Neural progenitor cell (in vitro differentiated cells): ENCODE measurements at regions not wholly inside any gene's neighbourhood (a gene's known extent, or its start where the extent isn't known, plus 50 kb on each side); places are given as distances from the start of the nearest gene placed in this dataset.

Experiments used
- DNase-seq: peaks from one replicate; pipeline ENCODE4 v3.0.0-alpha.2; 2016; ENCODE audit warnings: low spot score
- H2AFZ ChIP-seq: fragments of 200-600 bp; sonication (generic); replicated peaks from 2 replicates; pipeline ENCODE4 v1.6.1; 2016; ENCODE audit warnings: antibody characterized with exemption
- H3F3A ChIP-seq: fragments of 200-600 bp; sonication (generic); 2 replicates; pipeline ENCODE4 v1.6.1; 2016; ENCODE audit warnings: antibody characterized with exemption, low read depth
- H3K27ac ChIP-seq: fragments of 200-600 bp; sonication (generic); 2 replicates; pipeline ENCODE4 v1.5.1; 2016; ENCODE audit warnings: mild to moderate bottlenecking
- H3K27me3 ChIP-seq: fragments of 200-600 bp; sonication (generic); 2 replicates; pipeline ENCODE4 v1.6.1; 2016; ENCODE audit warnings: mild to moderate bottlenecking, moderate library complexity
- H3K36me3 ChIP-seq: fragments of 200-600 bp; sonication (generic); 2 replicates; pipeline ENCODE4 v1.5.1; 2016
- H3K4me1 ChIP-seq: fragments of 200-600 bp; sonication (generic); 2 replicates; pipeline ENCODE4 v1.6.1; 2016; ENCODE audit warnings: mixed run types
- H3K4me2 ChIP-seq: fragments of 200-600 bp; sonication (generic); 2 replicates; pipeline ENCODE4 v1.6.1; 2016
- H3K4me3 ChIP-seq: fragments of 200-600 bp; sonication (generic); 2 replicates; pipeline ENCODE4 v1.5.1; 2016
- H3K79me2 ChIP-seq: fragments of 200-600 bp; sonication (generic); 2 replicates; pipeline ENCODE4 v1.6.1; 2016; ENCODE audit warnings: low read depth
- H3K9ac ChIP-seq: fragments of 200-600 bp; sonication (generic); 2 replicates; pipeline ENCODE4 v1.6.1; 2016
- H3K9me3 ChIP-seq: fragments of 200-600 bp; sonication (generic); 2 replicates; pipeline ENCODE4 v1.5.1; 2016; ENCODE audit warnings: low read depth
- H4K20me1 ChIP-seq: fragments of 200-600 bp; sonication (generic); 2 replicates; pipeline ENCODE4 v1.6.1; 2016; ENCODE audit warnings: low read depth
- H3K27ac Mint-ChIP-seq: 3 replicates; pipeline ENCODE4 v1.8.0; 2021; ENCODE audit warnings: mixed read lengths
- H3K27me3 Mint-ChIP-seq: 2 replicates; pipeline ENCODE4 v1.8.0; 2022; ENCODE audit warnings: low read depth, mild to moderate bottlenecking, inconsistent platforms, moderate library complexity, mixed read lengths; ENCODE audit not compliant: insufficient read depth
- H3K36me3 Mint-ChIP-seq: 3 replicates; pipeline ENCODE4 v1.8.0; 2021; ENCODE audit warnings: mixed read lengths
- H3K4me1 Mint-ChIP-seq: 3 replicates; pipeline ENCODE4 v1.8.0; 2021; ENCODE audit warnings: mixed read lengths
- H3K4me3 Mint-ChIP-seq: 3 replicates; pipeline ENCODE4 v1.8.0; 2021; ENCODE audit warnings: mild to moderate bottlenecking, moderate library complexity, mixed read lengths
- H3K9me3 Mint-ChIP-seq: 3 replicates; pipeline ENCODE4 v1.8.0; 2020; ENCODE audit warnings: mixed read lengths
- CTCF ChIP-seq: fragments of 200-600 bp; sonication (generic); IDR thresholded peaks from 2 replicates; pipeline ENCODE4 v1.5.1; 2017; ENCODE audit warnings: antibody characterized with exemption, mild to moderate bottlenecking
- EZH2 ChIP-seq: fragments of 200-600 bp; sonication (generic); IDR thresholded peaks from 2 replicates; pipeline ENCODE4 v1.6.1; 2017; ENCODE audit warnings: antibody characterized with exemption, mild to moderate bottlenecking, moderate library complexity
- EZH2phosphoT487 ChIP-seq: fragments of 200-600 bp; sonication (generic); IDR thresholded peaks from 2 replicates; pipeline ENCODE4 v1.6.1; 2017; ENCODE audit warnings: antibody characterized with exemption

GRCh38 chr9:89993678-89994630 is 389.1 kb downstream of the GADD45G start:
- Mint-ChIP-seq H3K27me3 (peaks cover 7% of the 10 kb centered on the region), H3K4me1 (peaks cover 19% of the 10 kb centered on the region), H3K4me3 (no peak overlapping the region), H3K27ac (no peak overlapping the region), H3K9me3 (no peaks in the 10 kb centered on the region), H3K36me3 (no peaks in the 10 kb centered on the region)
- no peak for DNase-seq
- Histone ChIP-seq H4K20me1 (no peaks in the 10 kb centered on the region), H3K9ac (no peak overlapping the region), H3K4me1 (peaks cover 21% of the 10 kb centered on the region), H3K4me3 (no peak overlapping the region), H2AFZ (no peak overlapping the region), H3K4me2 (no peak overlapping the region), H3K27ac (no peak overlapping the region), H3K79me2 (no peaks in the 10 kb centered on the region), H3K36me3 (no peaks in the 10 kb centered on the region), H3K27me3 (no peaks in the 10 kb centered on the region), H3F3A (no peaks in the 10 kb centered on the region), H3K9me3 (no peaks in the 10 kb centered on the region)
- TF ChIP-seq EZH2phosphoT487 (no peak), EZH2 (no peak), CTCF (no peak)

GRCh38 chr9:89994988-89995613 is 390.3 kb downstream of the GADD45G start:
- Histone ChIP-seq H3K36me3 (no peaks in the 10 kb centered on the region), H3K4me2 (no peak overlapping the region), H4K20me1 (no peaks in the 10 kb centered on the region), H3K9me3 (no peaks in the 10 kb centered on the region), H3K9ac (no peak overlapping the region), H3F3A (no peaks in the 10 kb centered on the region), H3K27ac (no peak overlapping the region), H2AFZ (no peak overlapping the region), H3K4me3 (no peak overlapping the region), H3K79me2 (no peaks in the 10 kb centered on the region), H3K27me3 (no peaks in the 10 kb centered on the region), H3K4me1 (peaks cover 21% of the 10 kb centered on the region)
- H3K27me3 Mint-ChIP-seq = peaks cover 7% of the 10 kb centered on the region
- H3K4me1 Mint-ChIP-seq = peaks cover 22% of the 10 kb centered on the region
- no peak for TF ChIP-seq CTCF
- TF ChIP-seq EZH2phosphoT487 = no peak
- TF ChIP-seq EZH2 = no peak
- no peak overlapping the region for H3K4me3 Mint-ChIP-seq
- H3K27ac Mint-ChIP-seq = no peak overlapping the region
- DNase-seq = no peak
- H3K36me3 Mint-ChIP-seq = no peaks in the 10 kb centered on the region
- no peaks in the 10 kb centered on the region for H3K9me3 Mint-ChIP-seq

- peaks cover 32% of the 10 kb centered on the region for H3K4me1 Mint-ChIP-seq
- Histone ChIP-seq H4K20me1 (no peaks in the 10 kb centered on the region), H3K27me3 (no peaks in the 10 kb centered on the region), H3K9me3 (no peaks in the 10 kb centered on the region), H3K4me1 (peaks cover 21% of the 10 kb centered on the region), H3K79me2 (no peaks in the 10 kb centered on the region), H3K36me3 (no peaks in the 10 kb centered on the region), H3K27ac (no peak overlapping the region), H3K4me2 (no peak overlapping the region), H2AFZ (no peak overlapping the region), H3K9ac (no peak overlapping the region), H3F3A (no peaks in the 10 kb centered on the region), H3K4me3 (no peak overlapping the region)
- peaks cover 11% of the 10 kb centered on the region for H3K27me3 Mint-ChIP-seq
- H3K9me3 Mint-ChIP-seq = no peaks in the 10 kb centered on the region
- no peaks in the 10 kb centered on the region for H3K36me3 Mint-ChIP-seq
- no peak for TF ChIP-seq CTCF
- H3K4me3 Mint-ChIP-seq = no peak overlapping the region
- H3K27ac Mint-ChIP-seq = no peak overlapping the region
- no peak for DNase-seq
Measured at GRCh38 chr9:89996116-89996515, 391.3 kb downstream of the GADD45G start.
